GM21447 (cell line): ENCODE measurements at regions not wholly inside any gene's neighbourhood (a gene's known extent, or its start where the extent isn't known, plus 50 kb on each side); places are given as distances from the start of the nearest gene placed in this dataset.
"Not testable (repeated sequence)": the region's sequence is repeated elsewhere in the genome, so short reads cannot be mapped to it uniquely, and the experiment has no call there.

Source experiments
- ATAC-seq: cut with Tn5 transposase; IDR thresholded peaks from one replicate; pipeline ENCODE4 v1.9.1; 2021; ENCODE audit not compliant: unreplicated experiment

GRCh38 chr9:30773427-30773826, 1611.0 kb upstream of the ACO1 start:
- no peak for ATAC-seq

- ATAC-seq, result no peak
Observed at GRCh38 chr9:30774326-30774725, 1610.1 kb upstream of the ACO1 start.

GRCh38 chr9:30775236-30775635, 1609.2 kb upstream of the ACO1 start:
- no peak for ATAC-seq

GRCh38 chr9:30796764-30797163, 1587.7 kb upstream of the ACO1 start:
- no peak for ATAC-seq

- no peak for ATAC-seq
Observed at GRCh38 chr9:30799527-30800101, 1584.8 kb upstream of the ACO1 start.

- ATAC-seq, result no peak
Observed at GRCh38 chr9:30800421-30800820, 1584.0 kb upstream of the ACO1 start.

- no peak for ATAC-seq
Observed at GRCh38 chr9:30812821-30813220, 1571.6 kb upstream of the ACO1 start.

GRCh38 chr9:30815585-30815984, 1568.9 kb upstream of the ACO1 start:
- no peak for ATAC-seq

GRCh38 chr9:30845136-30845535, 1539.3 kb upstream of the ACO1 start:
- ATAC-seq, result no peak

GRCh38 chr9:30846651-30847050, 1537.8 kb upstream of the ACO1 start:
- ATAC-seq, result no peak

GRCh38 chr9:30851600-30851999, 1532.8 kb upstream of the ACO1 start:
- ATAC-seq, result no peak

GRCh38 chr9:30900706-30901105, 1483.7 kb upstream of the ACO1 start:
- no peak for ATAC-seq

- no peak for ATAC-seq
Observed at GRCh38 chr9:30913331-30913730, 1471.1 kb upstream of the ACO1 start.

GRCh38 chr9:30915451-30915850, 1469.0 kb upstream of the ACO1 start:
- no peak for ATAC-seq

- no peak for ATAC-seq
Observed at GRCh38 chr9:30925126-30925525, 1459.3 kb upstream of the ACO1 start.

- ATAC-seq, result no peak
Observed at GRCh38 chr9:30925635-30926034, 1458.8 kb upstream of the ACO1 start.

GRCh38 chr9:30928045-30928444, 1456.4 kb upstream of the ACO1 start:
- ATAC-seq, result no peak

- ATAC-seq, result no peak
Observed at GRCh38 chr9:30932226-30932625, 1452.2 kb upstream of the ACO1 start.

- ATAC-seq, result no peak
Observed at GRCh38 chr9:30935730-30936129, 1448.7 kb upstream of the ACO1 start.

- ATAC-seq, result no peak
Observed at GRCh38 chr9:30937106-30937505, 1447.3 kb upstream of the ACO1 start.

- not testable (repeated sequence) for ATAC-seq
Observed at GRCh38 chr9:30942852-30943251, 1441.6 kb upstream of the ACO1 start.

GRCh38 chr9:30943446-30944224, 1440.8 kb upstream of the ACO1 start:
- ATAC-seq, result no peak

- ATAC-seq, result no peak
Observed at GRCh38 chr9:30944225-30944569, 1440.2 kb upstream of the ACO1 start.
